Activated naive CD4-positive, alpha-beta T cell treated with anti-CD3 and anti-CD28 coated beads, Interleukin-2, amount 10 ng/mL, durations not matched to agents 7 days and 5 days (primary cell): ENCODE measurements at regions not wholly inside any gene's neighbourhood (a gene's known extent, or its start where the extent isn't known, plus 50 kb on each side); places are given as distances from the start of the nearest gene placed in this dataset.
A peak's percentile ranks its signal among the peaks of the same experiment; 100 is the strongest.

ENCODE experiments used
- CTCF ChIA-PET: fragments of 350-600 bp; sonication (Branson Sonifier 250); formaldehyde crosslinking; loops from one replicate; lab custom pipeline; 2021; ENCODE audit warnings: antibody characterized with exemption; lab: Charles Lee
- DNase-seq: peaks from one replicate; pipeline ENCODE4 v3.0.0-alpha.2; 2020
- H3K27ac Mint-ChIP-seq: one replicate; pipeline ENCODE4 v1.8.0; 2021; ENCODE audit warnings: mild to moderate bottlenecking, moderate library complexity, mixed read lengths
- H3K27me3 Mint-ChIP-seq: one replicate; pipeline ENCODE4 v1.8.0; 2021; ENCODE audit warnings: mild to moderate bottlenecking, mixed read lengths
- H3K36me3 Mint-ChIP-seq: one replicate; pipeline ENCODE4 v1.8.0; 2021; ENCODE audit warnings: mixed read lengths
- H3K4me1 Mint-ChIP-seq: one replicate; pipeline ENCODE4 v1.8.0; 2021; ENCODE audit warnings: mixed read lengths
- H3K4me3 Mint-ChIP-seq: one replicate; pipeline ENCODE4 v1.8.0; 2021; ENCODE audit warnings: mild to moderate bottlenecking, moderate library complexity, mixed read lengths
- H3K9me3 Mint-ChIP-seq: one replicate; pipeline ENCODE4 v1.8.0; 2021; ENCODE audit warnings: mixed read lengths

GRCh38 chr22:49086606-49087157 lies 741.0 kb downstream of the BRD1 start:
- no peak for DNase-seq
- H3K9me3 Mint-ChIP-seq: no peaks in the 10 kb centered on the region
- H3K27ac Mint-ChIP-seq: no peak overlapping the region
- no peak overlapping the region for H3K4me3 Mint-ChIP-seq
- no peaks in the 10 kb centered on the region for H3K4me1 Mint-ChIP-seq
- CTCF ChIA-PET: no interaction called here
- no peaks in the 10 kb centered on the region for H3K36me3 Mint-ChIP-seq
- H3K27me3 Mint-ChIP-seq: peaks cover 4% of the 10 kb centered on the region

- CTCF ChIA-PET: no interaction called here
- Mint-ChIP-seq H3K27me3 (peaks cover 4% of the 10 kb centered on the region), H3K36me3 (no peaks in the 10 kb centered on the region), H3K9me3 (no peaks in the 10 kb centered on the region), H3K4me3 (no peak overlapping the region), H3K27ac (no peak overlapping the region), H3K4me1 (no peaks in the 10 kb centered on the region)
- DNase-seq: no peak
Observed at GRCh38 chr22:49086181-49086580, 741.5 kb downstream of the BRD1 start.

GRCh38 chr22:49084206-49084605 lies 743.5 kb downstream of the BRD1 start:
- Mint-ChIP-seq H3K27ac (no peak overlapping the region), H3K4me3 (no peak overlapping the region), H3K27me3 (peaks cover 4% of the 10 kb centered on the region), H3K9me3 (no peaks in the 10 kb centered on the region), H3K36me3 (no peaks in the 10 kb centered on the region), H3K4me1 (no peaks in the 10 kb centered on the region)
- CTCF ChIA-PET: no interaction called here
- no peak for DNase-seq

- no peak overlapping the region for H3K4me3 Mint-ChIP-seq
- H3K4me1 Mint-ChIP-seq: no peaks in the 10 kb centered on the region
- CTCF ChIA-PET: no interaction called here
- no peaks in the 10 kb centered on the region for H3K9me3 Mint-ChIP-seq
- H3K27me3 Mint-ChIP-seq: peaks cover 4% of the 10 kb centered on the region
- H3K27ac Mint-ChIP-seq: no peak overlapping the region
- DNase-seq: no peak
- no peaks in the 10 kb centered on the region for H3K36me3 Mint-ChIP-seq
Observed at GRCh38 chr22:49083607-49084006, 744.1 kb downstream of the BRD1 start.

- no peaks in the 10 kb centered on the region for H3K9me3 Mint-ChIP-seq
- peaks cover 4% of the 10 kb centered on the region for H3K27me3 Mint-ChIP-seq
- no peak overlapping the region for H3K4me3 Mint-ChIP-seq
- no peak overlapping the region for H3K27ac Mint-ChIP-seq
- H3K4me1 Mint-ChIP-seq: no peaks in the 10 kb centered on the region
- DNase-seq: no peak
- CTCF ChIA-PET: no interaction called here
- no peaks in the 10 kb centered on the region for H3K36me3 Mint-ChIP-seq
Observed at GRCh38 chr22:49082451-49082850, 745.2 kb downstream of the BRD1 start.

- Mint-ChIP-seq H3K27ac (no peak overlapping the region), H3K4me3 (no peak overlapping the region), H3K9me3 (no peaks in the 10 kb centered on the region), H3K27me3 (peaks cover 4% of the 10 kb centered on the region), H3K4me1 (no peaks in the 10 kb centered on the region), H3K36me3 (no peaks in the 10 kb centered on the region)
- CTCF ChIA-PET: no interaction called here
- no peak for DNase-seq
Observed at GRCh38 chr22:49081926-49082325, 745.7 kb downstream of the BRD1 start.

GRCh38 chr22:49081261-49081666 lies 746.4 kb downstream of the BRD1 start:
- H3K4me1 Mint-ChIP-seq: no peaks in the 10 kb centered on the region
- no peak overlapping the region for H3K4me3 Mint-ChIP-seq
- H3K9me3 Mint-ChIP-seq: no peaks in the 10 kb centered on the region
- H3K27me3 Mint-ChIP-seq: peaks cover 4% of the 10 kb centered on the region
- no peaks in the 10 kb centered on the region for H3K36me3 Mint-ChIP-seq
- CTCF ChIA-PET: no interaction called here
- no peak overlapping the region for H3K27ac Mint-ChIP-seq
- DNase-seq: no peak

GRCh38 chr22:49080631-49081030 lies 747.0 kb downstream of the BRD1 start:
- DNase-seq: peak; percentile 18
- Mint-ChIP-seq H3K4me1 (no peaks in the 10 kb centered on the region), H3K4me3 (no peak overlapping the region), H3K36me3 (no peaks in the 10 kb centered on the region), H3K9me3 (no peaks in the 10 kb centered on the region), H3K27me3 (peaks cover 4% of the 10 kb centered on the region), H3K27ac (no peak overlapping the region)
- CTCF ChIA-PET: no interaction called here

GRCh38 chr22:49079743-49080500 lies 747.8 kb downstream of the BRD1 start:
- Mint-ChIP-seq H3K4me1 (no peaks in the 10 kb centered on the region), H3K27ac (no peak overlapping the region), H3K27me3 (no peaks in the 10 kb centered on the region), H3K4me3 (no peak overlapping the region), H3K9me3 (no peaks in the 10 kb centered on the region), H3K36me3 (no peaks in the 10 kb centered on the region)
- DNase-seq: peak; percentile 14
- CTCF ChIA-PET: no interaction called here

GRCh38 chr22:49079027-49079725 lies 748.5 kb downstream of the BRD1 start:
- Mint-ChIP-seq H3K9me3 (no peaks in the 10 kb centered on the region), H3K4me1 (no peaks in the 10 kb centered on the region), H3K4me3 (no peak overlapping the region), H3K27ac (no peak overlapping the region), H3K27me3 (no peaks in the 10 kb centered on the region), H3K36me3 (no peaks in the 10 kb centered on the region)
- CTCF ChIA-PET: no interaction called here
- no peak for DNase-seq

GRCh38 chr22:49078076-49078710 lies 749.5 kb downstream of the BRD1 start:
- Mint-ChIP-seq H3K27me3 (no peaks in the 10 kb centered on the region), H3K9me3 (no peaks in the 10 kb centered on the region), H3K4me1 (no peaks in the 10 kb centered on the region), H3K36me3 (no peaks in the 10 kb centered on the region), H3K4me3 (no peak overlapping the region), H3K27ac (no peak overlapping the region)
- no peak for DNase-seq
- CTCF ChIA-PET: no interaction called here

- no peaks in the 10 kb centered on the region for H3K4me1 Mint-ChIP-seq
- H3K4me3 Mint-ChIP-seq: no peak overlapping the region
- DNase-seq: no peak
- CTCF ChIA-PET: no interaction called here
- no peak overlapping the region for H3K27ac Mint-ChIP-seq
- H3K9me3 Mint-ChIP-seq: no peaks in the 10 kb centered on the region
- no peaks in the 10 kb centered on the region for H3K36me3 Mint-ChIP-seq
- no peaks in the 10 kb centered on the region for H3K27me3 Mint-ChIP-seq
Observed at GRCh38 chr22:49077586-49077985, 750.1 kb downstream of the BRD1 start.

GRCh38 chr22:49077036-49077393 lies 750.7 kb downstream of the BRD1 start:
- H3K27me3 Mint-ChIP-seq: no peaks in the 10 kb centered on the region
- no peak overlapping the region for H3K27ac Mint-ChIP-seq

GRCh38 chr22:49076300-49077035 lies 751.2 kb downstream of the BRD1 start:
- no peaks in the 10 kb centered on the region for H3K9me3 Mint-ChIP-seq

More at GRCh38 chr22:49077036-49077393, 750.7 kb downstream of the BRD1 start:
- CTCF ChIA-PET: no interaction called here
- H3K36me3 Mint-ChIP-seq: no peaks in the 10 kb centered on the region
- DNase-seq: no peak
- no peaks in the 10 kb centered on the region for H3K9me3 Mint-ChIP-seq
- no peak overlapping the region for H3K4me3 Mint-ChIP-seq
- no peaks in the 10 kb centered on the region for H3K4me1 Mint-ChIP-seq

More at GRCh38 chr22:49076300-49077035, 751.2 kb downstream of the BRD1 start:
- no peak overlapping the region for H3K4me3 Mint-ChIP-seq
- no peaks in the 10 kb centered on the region for H3K4me1 Mint-ChIP-seq
- H3K27me3 Mint-ChIP-seq: no peaks in the 10 kb centered on the region
- H3K27ac Mint-ChIP-seq: no peak overlapping the region
- no peaks in the 10 kb centered on the region for H3K36me3 Mint-ChIP-seq
- CTCF ChIA-PET: no interaction called here
- no peak for DNase-seq
